GM19238 (cell line): ENCODE measurements at regions not wholly inside any gene's neighbourhood (a gene's known extent, or its start where the extent isn't known, plus 50 kb on each side); places are given as distances from the start of the nearest gene placed in this dataset.

Experiments
- DNase-seq: peaks from one replicate; pipeline ENCODE4 v3.0.0; 2011; ENCODE audit warnings: low spot score; ENCODE audit not compliant: insufficient read length

DNA sequence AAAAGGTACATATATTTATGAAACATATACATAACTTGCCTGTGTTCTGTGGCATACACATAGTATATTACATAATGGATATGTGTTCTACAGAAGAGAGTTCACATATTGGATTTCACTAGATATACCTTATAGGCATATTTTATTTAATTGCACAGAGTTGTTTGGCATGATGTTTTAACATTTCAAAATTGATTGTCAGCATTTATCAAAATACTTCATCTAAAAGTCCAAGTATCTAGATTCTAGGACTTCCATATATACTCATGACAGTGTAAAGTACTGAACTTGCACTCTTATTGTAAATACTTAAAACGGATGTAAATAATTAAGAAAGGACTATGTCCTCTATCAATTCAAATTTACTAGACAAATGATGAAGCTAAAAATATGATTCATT, 995.3 kb upstream of the LRRTM1 start:
- DNase-seq, result no peak

DNA sequence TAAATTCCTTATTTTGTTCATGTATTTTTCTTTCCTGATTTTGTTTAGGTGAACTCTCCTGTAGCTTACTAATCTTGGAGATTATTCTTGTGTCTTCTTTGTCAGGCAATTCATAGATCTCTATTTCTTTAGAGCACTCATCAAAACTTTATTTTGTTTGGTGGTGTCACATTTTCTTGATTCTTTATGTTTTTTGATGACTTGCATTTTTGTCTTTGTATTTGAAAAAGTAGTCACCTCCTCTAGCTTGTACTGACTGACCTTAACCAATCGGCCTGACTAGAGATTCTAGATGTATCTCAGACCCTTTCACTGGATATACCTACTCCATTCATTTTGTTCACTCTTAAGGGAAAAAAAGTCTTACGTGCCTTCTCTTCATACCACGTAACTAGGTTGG, 986.3 kb upstream of the LRRTM1 start:
- no peak for DNase-seq

DNA sequence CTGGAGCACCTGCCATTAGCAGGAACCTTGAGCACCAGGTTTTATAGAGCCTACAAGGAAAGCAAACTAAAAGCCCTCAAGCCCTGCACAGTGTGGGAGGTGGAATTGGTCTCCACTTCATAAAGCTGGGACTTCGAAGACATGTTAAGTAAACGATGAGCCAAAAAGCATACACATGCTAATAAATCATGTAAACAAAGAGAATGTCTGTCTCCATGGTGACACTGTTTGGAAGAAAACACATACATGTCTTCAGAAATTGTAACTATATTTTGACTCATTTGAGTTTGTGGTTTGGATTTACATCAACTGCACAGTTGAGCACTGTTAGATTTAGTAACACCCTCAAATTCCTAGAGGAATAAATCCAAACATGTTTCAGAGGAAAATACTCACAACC, 978.5 kb upstream of the LRRTM1 start:
- no peak for DNase-seq

DNA sequence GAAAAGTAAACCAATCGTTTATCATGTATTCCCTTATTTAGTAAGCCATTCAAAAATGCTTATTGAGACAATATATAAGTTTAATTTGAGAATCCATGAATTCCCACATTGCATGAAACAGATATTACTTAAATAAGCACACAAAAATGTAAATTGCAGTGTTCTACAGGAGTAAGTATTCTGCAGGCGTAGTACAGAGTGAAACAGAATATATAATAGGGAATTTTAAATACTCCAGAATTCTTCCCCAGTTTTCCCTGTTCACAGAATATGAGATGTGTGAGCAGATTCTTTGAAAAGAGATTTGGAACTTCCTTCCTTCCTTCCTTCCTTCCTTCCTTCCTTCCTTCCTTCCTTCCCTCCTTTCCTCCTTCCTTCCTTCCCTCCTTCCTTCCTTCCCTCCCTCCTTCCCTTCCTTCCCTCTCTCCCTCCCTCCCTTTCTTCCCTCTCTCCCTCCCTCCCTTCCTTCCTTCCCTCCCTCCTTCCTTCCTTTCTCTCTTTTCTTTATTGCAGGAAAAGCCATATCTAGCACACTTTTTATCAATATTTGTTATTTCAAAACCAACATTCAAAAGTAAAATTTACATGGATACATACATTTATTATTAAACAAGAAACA, 977.7 kb upstream of the LRRTM1 start:
- no peak for DNase-seq

GRCh38 chr2:81276595-81276994, 972.0 kb upstream of the LRRTM1 start:
- DNase-seq, result no peak

DNA sequence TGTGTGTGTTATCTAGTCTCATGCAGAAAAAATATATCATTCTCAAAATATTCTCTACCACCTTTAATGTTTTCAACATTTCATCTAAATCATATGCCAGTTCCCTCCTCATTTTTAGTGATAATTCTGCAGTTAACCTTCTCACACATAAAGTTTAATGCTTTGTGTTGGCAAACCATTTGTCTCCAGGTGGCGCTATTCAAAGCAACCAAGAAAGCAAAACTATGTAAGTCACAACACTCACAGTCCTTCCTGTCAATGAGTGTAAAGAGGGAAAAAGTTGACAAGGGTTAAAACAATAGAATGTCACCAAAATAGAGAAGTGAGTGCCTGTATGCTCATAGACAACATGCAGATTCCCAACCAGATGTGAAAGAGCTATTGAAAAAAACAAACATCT, 961.6 kb upstream of the LRRTM1 start:
- no peak for DNase-seq

- DNase-seq, result no peak
Observed at GRCh38 chr2:81263989-81264388, 959.4 kb upstream of the LRRTM1 start.

- no peak for DNase-seq
Observed at GRCh38 chr2:81260320-81260719, 955.8 kb upstream of the LRRTM1 start.

DNA sequence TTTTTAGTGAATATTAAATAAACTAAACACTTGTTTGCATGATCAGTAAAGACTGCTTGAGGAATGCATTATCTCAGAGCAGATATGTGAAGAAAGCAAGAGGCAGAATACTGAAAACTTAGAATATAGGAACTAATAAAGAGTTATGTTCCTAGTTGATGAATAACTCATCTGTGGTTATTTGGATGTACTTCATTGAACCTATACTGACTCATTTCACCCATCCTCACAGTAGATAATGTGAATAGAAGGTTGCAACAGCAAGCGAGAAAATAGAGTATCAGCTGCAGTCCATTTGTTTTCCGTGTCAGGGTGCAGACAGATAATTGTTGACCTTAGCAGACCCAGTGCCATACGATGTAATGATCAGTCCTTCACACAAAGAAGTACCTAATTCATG, 945.7 kb upstream of the LRRTM1 start:
- DNase-seq, result no peak

- DNase-seq, result no peak
Observed at GRCh38 chr2:81249152-81249551, 944.6 kb upstream of the LRRTM1 start.

DNA sequence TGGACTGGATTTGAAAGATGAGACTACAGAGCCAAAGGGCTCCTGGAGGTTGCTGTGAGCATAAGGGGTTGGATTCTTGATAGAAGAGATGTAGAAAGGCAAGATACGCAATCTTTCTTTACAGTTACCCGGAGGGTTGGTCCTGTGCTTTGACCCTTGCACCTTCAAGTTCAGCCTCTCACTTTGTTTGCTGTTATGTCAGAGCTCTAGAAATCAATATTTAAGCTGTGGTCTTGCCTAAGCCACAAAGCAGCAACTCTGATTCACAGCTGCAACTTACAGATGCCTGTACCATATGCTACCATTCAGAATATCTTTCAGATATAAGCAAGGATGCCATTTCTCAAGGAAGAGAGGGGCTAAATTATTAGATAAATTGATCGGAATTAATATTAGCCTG, 943.1 kb upstream of the LRRTM1 start:
- DNase-seq, result no peak

GRCh38 chr2:81242501-81242900, 937.9 kb upstream of the LRRTM1 start:
- no peak for DNase-seq

DNA sequence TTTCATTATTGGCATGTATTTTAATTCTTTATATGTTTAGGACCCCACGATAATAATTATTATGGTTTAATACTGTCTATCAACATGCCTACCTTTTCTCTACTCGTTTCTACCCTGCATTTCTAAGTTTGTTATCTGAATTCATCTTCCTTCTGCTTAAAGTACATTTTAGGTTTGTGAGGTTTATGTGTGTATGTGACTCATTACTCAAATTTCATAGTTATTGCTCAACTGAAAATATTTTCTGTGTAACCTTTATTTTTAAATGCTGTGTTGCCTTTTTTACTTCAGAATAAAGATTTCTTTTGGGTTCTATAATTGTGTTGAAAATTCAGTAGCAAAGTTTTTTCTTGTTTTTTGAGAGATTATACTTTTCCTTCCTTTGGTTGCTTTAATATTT, 933.9 kb upstream of the LRRTM1 start:
- DNase-seq, result no peak

DNA sequence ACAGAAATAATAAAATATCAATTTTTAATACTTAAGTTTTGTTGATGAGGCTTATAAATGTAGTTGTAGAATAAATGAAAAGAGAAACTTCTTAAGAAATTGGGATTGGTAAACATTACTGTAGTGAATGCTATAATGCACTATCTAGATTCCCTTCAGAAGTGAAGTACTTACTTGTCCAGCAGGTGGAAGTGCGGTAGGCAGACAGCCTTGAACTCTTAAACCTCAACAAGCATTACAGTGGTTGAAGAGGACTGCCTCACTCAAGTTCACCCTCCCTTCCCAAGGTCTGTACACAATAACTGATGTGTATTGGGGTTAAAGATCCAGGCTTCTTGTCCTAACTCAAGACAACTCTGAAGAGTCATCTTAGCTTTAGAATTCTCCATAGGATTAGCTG, 931.0 kb upstream of the LRRTM1 start:
- DNase-seq, result no peak

GRCh38 chr2:81234711-81235110, 930.2 kb upstream of the LRRTM1 start:
- DNase-seq, result no peak

- no peak for DNase-seq
Observed at GRCh38 chr2:81225756-81226155, 921.2 kb upstream of the LRRTM1 start.

DNA sequence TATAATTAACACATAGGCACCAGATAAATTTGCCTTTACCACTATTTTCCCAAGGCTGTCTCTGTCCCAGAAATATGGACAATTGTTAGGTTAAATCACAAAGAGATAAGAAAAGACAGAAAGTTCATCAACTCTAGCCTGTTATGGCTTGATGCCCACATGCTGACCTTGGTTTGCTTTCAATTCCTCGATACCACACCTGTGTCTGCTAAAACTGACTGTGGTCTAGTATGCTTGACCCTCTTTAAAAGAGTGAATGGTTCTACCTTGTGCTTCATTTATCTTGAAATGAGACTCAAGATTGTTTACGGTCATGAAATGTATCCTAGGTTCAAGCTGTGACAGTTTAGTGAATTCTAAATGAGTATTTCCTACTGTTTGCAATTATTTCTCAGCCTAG, 909.0 kb upstream of the LRRTM1 start:
- no peak for DNase-seq

DNA sequence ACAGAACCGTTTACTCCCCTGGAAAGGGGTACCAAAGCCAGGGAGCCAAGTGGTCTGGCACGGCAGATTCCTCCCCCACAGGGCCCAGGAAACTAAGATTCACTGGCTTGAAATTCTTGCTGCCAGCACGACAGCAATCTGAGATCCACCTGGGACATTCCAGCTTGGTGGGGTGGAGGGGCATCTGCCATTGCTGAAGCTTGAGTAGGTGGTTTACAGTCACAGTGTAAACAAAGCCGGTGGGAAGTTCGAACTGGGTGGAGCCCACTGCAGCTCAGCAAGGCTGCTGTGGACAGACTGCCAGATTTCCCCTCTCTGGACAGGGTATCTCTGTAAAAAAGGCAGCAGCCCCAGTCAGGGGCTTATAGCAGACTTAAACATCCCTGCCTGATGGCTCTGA, 901.7 kb upstream of the LRRTM1 start:
- DNase-seq, result no peak

DNA sequence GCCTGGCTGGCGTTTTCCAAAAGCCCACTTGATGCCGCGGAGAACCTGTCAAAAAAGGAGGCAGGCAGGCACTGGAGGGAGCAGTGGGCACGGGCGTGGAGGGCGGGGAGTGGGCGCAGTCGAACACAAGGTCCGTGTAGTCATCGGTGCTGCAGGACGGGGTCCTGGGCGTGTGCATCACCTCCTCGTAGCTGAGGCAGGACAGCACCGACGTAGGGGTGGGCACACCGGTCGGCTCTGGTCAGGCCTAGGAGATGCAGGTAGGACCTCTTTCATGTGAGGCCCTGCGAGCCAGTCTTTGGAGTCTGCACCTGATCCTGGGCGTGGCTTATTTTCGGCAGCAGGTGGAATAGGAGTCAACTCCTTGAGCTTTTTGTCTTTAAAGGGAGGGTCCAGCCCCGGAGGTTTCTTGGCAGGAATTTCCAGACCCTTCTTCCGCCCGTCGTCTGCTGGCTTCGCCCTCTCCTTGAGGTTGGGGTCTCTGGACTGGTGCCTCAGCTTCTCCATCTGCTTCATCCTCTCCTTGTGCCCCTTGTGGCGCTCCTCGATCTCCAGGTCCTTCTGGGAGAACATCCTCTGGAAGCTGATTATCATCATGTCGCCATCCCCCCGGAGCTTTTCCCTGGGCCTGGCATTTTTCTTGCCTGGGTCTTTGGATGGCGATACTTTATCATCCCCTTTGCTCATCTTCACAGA, 892.5 kb upstream of the LRRTM1 start:
- no peak for DNase-seq

DNA sequence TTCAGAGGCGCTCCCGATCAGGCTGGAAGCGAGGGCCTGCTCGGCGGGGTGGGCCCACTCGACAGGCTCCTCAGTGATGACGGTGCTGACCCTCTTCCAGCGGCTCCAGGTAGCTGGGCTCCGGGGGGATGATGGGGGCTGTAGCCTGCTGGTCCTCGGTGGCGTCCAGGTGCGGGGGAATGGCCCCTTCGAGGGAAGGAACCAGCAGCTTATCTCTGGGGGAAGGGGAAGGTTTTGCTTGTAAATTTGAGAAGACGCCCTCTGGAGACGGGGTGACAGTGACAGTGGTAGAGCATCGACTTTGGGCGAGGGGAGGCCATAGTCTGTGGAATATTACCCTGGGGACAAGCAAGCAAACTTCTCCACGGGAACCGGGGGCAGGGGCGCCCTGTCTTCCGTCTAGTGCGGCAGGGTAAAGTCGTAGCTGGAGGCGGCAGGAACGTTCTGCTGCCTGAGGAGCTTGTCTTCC, 891.9 kb upstream of the LRRTM1 start:
- no peak for DNase-seq

DNA sequence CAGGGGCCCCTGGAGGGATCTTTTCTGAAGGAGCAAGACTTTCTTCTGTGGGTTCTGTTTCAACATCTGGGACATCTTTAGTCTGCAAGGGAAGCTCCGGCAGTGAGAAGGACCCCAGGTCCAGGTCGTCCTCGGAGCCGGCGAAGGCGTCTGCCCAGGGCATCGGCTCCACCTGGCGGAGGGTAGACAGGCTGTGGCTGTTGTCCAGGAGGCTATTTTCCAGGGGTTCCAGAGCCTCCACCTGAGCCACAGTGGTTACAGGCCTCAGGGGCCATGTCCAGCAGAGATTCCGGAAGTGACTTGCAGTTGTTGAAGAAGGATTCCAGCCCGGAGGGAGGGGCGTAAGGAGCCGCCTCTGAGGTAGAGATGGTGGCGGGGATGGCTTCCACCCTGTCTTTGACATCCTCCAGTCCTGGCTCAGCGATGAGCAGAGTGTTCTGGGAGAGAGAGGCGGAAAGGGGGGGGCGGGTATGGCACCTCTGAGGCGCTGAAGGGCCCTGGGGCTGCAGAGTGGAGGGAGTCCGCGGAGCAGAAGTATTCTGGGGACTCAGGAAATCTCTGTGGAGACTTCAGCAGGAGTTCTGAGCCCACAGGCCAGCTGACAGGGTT, 891.3 kb upstream of the LRRTM1 start:
- no peak for DNase-seq

GRCh38 chr2:81195017-81195773, 890.6 kb upstream of the LRRTM1 start:
- no peak for DNase-seq
